PC-3 (cell line): ENCODE measurements at regions not wholly inside any gene's neighbourhood (a gene's known extent, or its start where the extent isn't known, plus 50 kb on each side); places are given as distances from the start of the nearest gene placed in this dataset.

Source experiments
- ATAC-seq: fragments of 200-7000 bp; cut with Tn5 transposase; 2 replicates; pipeline ENCODE4 v1.9.1; 2020; ENCODE audit warnings: mild to moderate bottlenecking, moderate library complexity
- BruUV-seq: library from RNA; stranded (reverse); fragments of 400-500 nt; replicated peaks from 2 replicates; lab custom pipeline; 2021; lab: Mats Ljungman, UMichigan
- CTCF ChIA-PET: fragments of 300-600 bp; sonication (Branson Sonifier 250); formaldehyde crosslinking; loops from one replicate; lab custom pipeline; 2022; ENCODE audit warnings: antibody characterized with exemption; lab: Charles Lee
- POLR2A ChIA-PET: fragments of 300-600 bp; sonication (Branson Sonifier 250); formaldehyde crosslinking; loops from one replicate; lab custom pipeline; 2022; ENCODE audit warnings: antibody characterized with exemption; ENCODE audit not compliant: unreplicated experiment; lab: Charles Lee
- DNase-seq: peaks from one replicate; pipeline ENCODE4 v3.0.0-alpha.2; 2015
- H2AFZ ChIP-seq: fragments of 300-600 bp; sonication (generic); 2 replicates; pipeline ENCODE4 v1.6.0; 2016; ENCODE audit warnings: antibody characterized with exemption, low read length
- H3F3A ChIP-seq: fragments of 300-600 bp; sonication (generic); one replicate; pipeline ENCODE4 v1.6.0; 2017; ENCODE audit warnings: antibody characterized with exemption, low read length, control low read depth, mild to moderate bottlenecking; ENCODE audit not compliant: unreplicated experiment
- H3K27ac ChIP-seq: fragments of 300-600 bp; sonication (generic); 2 replicates; pipeline ENCODE4 v1.5.1; 2016; ENCODE audit warnings: mild to moderate bottlenecking, low read length
- H3K27me3 ChIP-seq: fragments of 300-600 bp; sonication (generic); 2 replicates; pipeline ENCODE4 v1.6.1; 2016; ENCODE audit warnings: low read length, mixed read lengths
- H3K36me3 ChIP-seq: fragments of 300-600 bp; sonication (generic); 2 replicates; pipeline ENCODE4 v1.6.1; 2016; ENCODE audit warnings: low read depth, mixed run types, low read length, mixed read lengths
- H3K4me1 ChIP-seq: fragments of 300-600 bp; sonication (generic); 2 replicates; pipeline ENCODE4 v1.5.1; 2016; ENCODE audit warnings: low read length; ENCODE audit not compliant: insufficient read depth
- H3K4me2 ChIP-seq: fragments of 300-600 bp; sonication (generic); 2 replicates; pipeline ENCODE4 v1.6.0; 2016; ENCODE audit warnings: low read length
- H3K4me3 ChIP-seq: fragments of 300-600 bp; sonication (generic); 2 replicates; pipeline ENCODE4 v1.5.1; 2016; ENCODE audit warnings: mild to moderate bottlenecking, low read length, mixed read lengths
- H3K79me2 ChIP-seq: fragments of 300-600 bp; sonication (generic); 2 replicates; pipeline ENCODE4 v1.6.1; 2017; ENCODE audit warnings: low read length, mixed read lengths
- H3K9ac ChIP-seq: fragments of 300-600 bp; sonication (generic); 2 replicates; pipeline ENCODE4 v1.6.0; 2016; ENCODE audit warnings: mild to moderate bottlenecking, low read length
- H3K9me2 ChIP-seq: fragments of 300-600 bp; sonication (generic); replicated peaks from 2 replicates; pipeline ENCODE4 v1.6.1; 2016; ENCODE audit warnings: mixed run types, low read length, mixed read lengths
- H3K9me3 ChIP-seq: fragments of 300-600 bp; sonication (generic); 2 replicates; pipeline ENCODE4 v1.6.1; 2016; ENCODE audit warnings: low read length, mixed read lengths
- H4K20me1 ChIP-seq: fragments of 300-600 bp; sonication (generic); 2 replicates; pipeline ENCODE4 v1.6.1; 2016; ENCODE audit warnings: low read length, mixed read lengths
- EZH2 ChIP-seq: fragments of 300-600 bp; sonication (generic); IDR thresholded peaks from one replicate; pipeline ENCODE4 v1.6.1; 2017; ENCODE audit warnings: antibody characterized with exemption, mild to moderate bottlenecking, low read length; ENCODE audit not compliant: unreplicated experiment
- EZH2phosphoT487 ChIP-seq: fragments of 300-600 bp; sonication (generic); IDR thresholded peaks from 2 replicates; pipeline ENCODE4 v1.6.1; 2018; ENCODE audit warnings: mild to moderate bottlenecking, antibody characterized with exemption, low read length, borderline replicate concordance
- intact Hi-C: fragments of 100-400 bp; cut with micrococcal nuclease; formaldehyde crosslinking; loops from 2 replicates; pipeline ENCODE4 v1.9.0; 2023
- TF ChIP-seq, protein P1 (sequence below): fragments of 300-600 bp; sonication (generic); conservative IDR thresholded peaks from 2 replicates; pipeline ENCODE4 v1.5.1; 2017; ENCODE audit warnings: antibody characterized with exemption, low read depth, mild to moderate bottlenecking, low read length

DNA sequence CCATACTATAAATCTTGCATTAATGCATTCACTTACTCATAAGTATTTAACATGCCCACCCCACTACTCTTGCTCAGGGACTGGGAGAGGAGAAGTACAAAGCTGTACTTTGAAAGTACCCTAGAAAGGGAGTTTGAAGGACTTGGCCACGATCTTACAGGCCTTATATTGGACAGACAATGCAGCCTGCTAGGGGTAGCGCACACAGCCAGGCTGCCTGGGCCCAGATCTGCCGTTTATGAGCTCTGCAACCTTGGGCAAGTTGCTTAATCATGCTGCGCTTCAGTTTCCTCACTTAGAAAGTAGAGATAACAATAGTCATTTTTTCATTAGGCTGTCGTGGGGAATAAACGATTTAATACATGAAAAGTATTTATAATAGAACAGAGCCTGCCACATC, 110.1 kb downstream of the CDC7 start:
- peaks cover 55% of the 10 kb centered on the region for H3K4me1 ChIP-seq
- no peak overlapping the region for H3K4me3 ChIP-seq
- no peaks in the 10 kb centered on the region for H4K20me1 ChIP-seq
- no peaks in the 10 kb centered on the region for H3K79me2 ChIP-seq
- H3F3A ChIP-seq = no peaks in the 10 kb centered on the region
- H3K4me2 ChIP-seq = no peak overlapping the region
- 0 out of 2 replicates have a peak overlapping the region, but pooled peaks have one; percentile 3 for H2AFZ ChIP-seq
- DNase-seq = no peak
- no peaks in the 10 kb centered on the region for H3K9me3 ChIP-seq
- no peaks in the 10 kb centered on the region for H3K36me3 ChIP-seq
- peak overlapping the region; percentile 80 for H3K27ac ChIP-seq
- TF ChIP-seq EZH2 (no peak), EZH2phosphoT487 (no peak)
- TF ChIP-seq, protein P1, sequence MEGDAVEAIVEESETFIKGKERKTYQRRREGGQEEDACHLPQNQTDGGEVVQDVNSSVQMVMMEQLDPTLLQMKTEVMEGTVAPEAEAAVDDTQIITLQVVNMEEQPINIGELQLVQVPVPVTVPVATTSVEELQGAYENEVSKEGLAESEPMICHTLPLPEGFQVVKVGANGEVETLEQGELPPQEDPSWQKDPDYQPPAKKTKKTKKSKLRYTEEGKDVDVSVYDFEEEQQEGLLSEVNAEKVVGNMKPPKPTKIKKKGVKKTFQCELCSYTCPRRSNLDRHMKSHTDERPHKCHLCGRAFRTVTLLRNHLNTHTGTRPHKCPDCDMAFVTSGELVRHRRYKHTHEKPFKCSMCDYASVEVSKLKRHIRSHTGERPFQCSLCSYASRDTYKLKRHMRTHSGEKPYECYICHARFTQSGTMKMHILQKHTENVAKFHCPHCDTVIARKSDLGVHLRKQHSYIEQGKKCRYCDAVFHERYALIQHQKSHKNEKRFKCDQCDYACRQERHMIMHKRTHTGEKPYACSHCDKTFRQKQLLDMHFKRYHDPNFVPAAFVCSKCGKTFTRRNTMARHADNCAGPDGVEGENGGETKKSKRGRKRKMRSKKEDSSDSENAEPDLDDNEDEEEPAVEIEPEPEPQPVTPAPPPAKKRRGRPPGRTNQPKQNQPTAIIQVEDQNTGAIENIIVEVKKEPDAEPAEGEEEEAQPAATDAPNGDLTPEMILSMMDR = no peak
- H3K9me2 ChIP-seq = no peaks in the 10 kb centered on the region
- CTCF ChIA-PET = interaction anchor here (0.6 kb wide), 1 partner anchor 61 kb away, joined by 4 read pairs; no protein-coding TSS in a partner anchor
- no peak overlapping the region for H3K9ac ChIP-seq
- H3K27me3 ChIP-seq = no peaks in the 10 kb centered on the region
- intact Hi-C loops = loop anchor here (2.0 to 5.0 kb wide), 4 partner anchors 43 to 276 kb away; partner anchors contain the start of gene TGFBR3
- POLR2A ChIA-PET = interaction anchor here (0.6 kb wide), 1 partner anchor 45 kb away, joined by 5 read pairs; no protein-coding TSS in a partner anchor
- TSS peak; percentile 26 for BruUV-seq
- no peak for ATAC-seq

DNA sequence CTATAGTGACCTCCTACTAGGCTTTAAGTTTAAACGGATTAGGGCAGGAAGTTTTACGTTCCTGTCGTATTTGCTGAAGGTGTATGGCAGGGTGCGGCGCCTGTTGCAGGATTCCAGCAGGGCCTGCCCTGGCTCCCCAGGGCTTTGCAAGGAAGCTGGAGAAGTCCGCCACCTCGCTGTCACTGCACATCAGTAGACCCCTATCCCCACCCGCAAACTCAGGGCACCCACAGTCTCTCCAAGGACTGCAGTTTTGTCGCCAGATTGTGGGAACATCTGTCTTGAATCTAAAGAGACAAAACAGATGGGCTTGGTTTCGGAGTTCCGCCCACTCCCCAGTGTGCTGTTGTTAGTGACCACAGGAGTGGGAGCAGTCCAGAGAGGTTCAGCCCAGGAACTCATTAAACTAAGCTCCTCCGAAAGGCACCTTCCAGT, 110.8 kb downstream of the CDC7 start:
- H3K79me2 ChIP-seq = no peaks in the 10 kb centered on the region
- intact Hi-C loops = loop anchor here (2.0 to 5.0 kb wide), 4 partner anchors 44 to 275 kb away; partner anchors contain the start of gene TGFBR3
- ATAC-seq (peak; percentile 61), DNase-seq (peak; percentile 72)
- no peaks in the 10 kb centered on the region for H3K9me3 ChIP-seq
- H3K9me2 ChIP-seq = no peaks in the 10 kb centered on the region
- no TSS peak for BruUV-seq
- no peak overlapping the region for H3K4me3 ChIP-seq
- H3K27ac ChIP-seq = peak overlapping the region; percentile 80
- peak overlapping the region; percentile 60 for H2AFZ ChIP-seq
- no peaks in the 10 kb centered on the region for H3K36me3 ChIP-seq
- no peaks in the 10 kb centered on the region for H4K20me1 ChIP-seq
- ChIA-PET CTCF (interaction anchor here (0.6 kb wide), 1 partner anchor 62 kb away, joined by 4 read pairs; no protein-coding TSS in a partner anchor), POLR2A (no interaction called here)
- no peaks in the 10 kb centered on the region for H3K27me3 ChIP-seq
- H3K4me1 ChIP-seq = peaks cover 55% of the 10 kb centered on the region
- TF ChIP-seq EZH2phosphoT487 = no peak
- peak overlapping the region; percentile 50 for H3K4me2 ChIP-seq
- no peaks in the 10 kb centered on the region for H3F3A ChIP-seq
- H3K9ac ChIP-seq = no peak overlapping the region; the same call in 1 of the 2 replicates

DNA sequence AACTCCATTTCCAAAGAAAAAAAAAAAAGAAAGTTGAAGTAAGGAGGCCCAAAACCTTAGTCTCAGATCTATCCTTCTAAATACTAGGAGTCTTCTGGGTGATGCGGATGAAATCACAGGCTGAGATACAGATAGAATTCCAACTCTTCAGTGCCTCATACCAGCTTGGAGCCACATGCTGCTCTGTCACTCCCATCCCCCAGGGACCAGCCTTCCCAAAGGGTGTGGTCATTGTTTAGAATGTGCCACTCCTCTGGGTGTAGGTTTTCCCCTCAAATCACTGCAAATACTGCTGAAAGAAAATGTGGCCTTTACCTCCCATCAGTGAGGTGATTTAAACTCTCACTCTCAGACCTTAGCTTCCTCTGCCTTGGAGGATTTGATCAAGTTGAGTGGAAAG, 112.9 kb downstream of the CDC7 start:
- peak; percentile 81 for DNase-seq
- CTCF ChIA-PET = interaction anchor here (0.6 kb wide), 1 partner anchor 102 kb away, joined by 10 read pairs; no protein-coding TSS in a partner anchor
- Histone ChIP-seq H3K27ac (peak overlapping the region; percentile 51), H4K20me1 (no peaks in the 10 kb centered on the region), H3K9me2 (no peaks in the 10 kb centered on the region), H3K4me2 (peak overlapping the region; percentile 16), H2AFZ (0 out of 2 replicates have a peak overlapping the region, but pooled peaks have one; percentile 5), H3K27me3 (no peaks in the 10 kb centered on the region), H3F3A (no peaks in the 10 kb centered on the region), H3K79me2 (no peaks in the 10 kb centered on the region), H3K9ac (no peak overlapping the region), H3K36me3 (no peaks in the 10 kb centered on the region), H3K9me3 (no peaks in the 10 kb centered on the region), H3K4me1 (peaks cover 51% of the 10 kb centered on the region), H3K4me3 (no peak overlapping the region)
- peak; percentile 39 for ATAC-seq
- BruUV-seq = no TSS peak
- TF ChIP-seq EZH2 (no peak), EZH2phosphoT487 (no peak)
- TF ChIP-seq, protein P1 = no peak
- intact Hi-C loops = loop anchor here (5.0 kb wide), 3 partner anchors 46 to 81 kb away; no protein-coding TSS in a partner anchor
- POLR2A ChIA-PET = no interaction called here
